GM23248 (cell line): ENCODE measurements at regions not wholly inside any gene's neighbourhood (a gene's known extent, or its start where the extent isn't known, plus 50 kb on each side); places are given as distances from the start of the nearest gene placed in this dataset.

Experiments
- DNase-seq: peaks from one replicate; pipeline ENCODE4 v3.0.0-alpha.2; 2015
- H2AFZ ChIP-seq: fragments of 200-600 bp; sonication (generic); 2 replicates; pipeline ENCODE4 v1.6.1; 2016; ENCODE audit warnings: antibody characterized with exemption
- H3F3A ChIP-seq: fragments of 200-600 bp; sonication (generic); 2 replicates; pipeline ENCODE4 v1.6.1; 2016; ENCODE audit warnings: mild to moderate bottlenecking, antibody characterized with exemption, mixed run types; ENCODE audit not compliant: insufficient read depth
- H3K27ac ChIP-seq: fragments of 200-600 bp; sonication (generic); 2 replicates; pipeline ENCODE4 v1.5.1; 2016; ENCODE audit warnings: mild to moderate bottlenecking
- H3K27me3 ChIP-seq: fragments of 200-600 bp; sonication (generic); replicated peaks from 2 replicates; pipeline ENCODE4 v1.6.1; 2016; ENCODE audit warnings: mild to moderate bottlenecking; ENCODE audit not compliant: insufficient read depth
- H3K36me3 ChIP-seq: fragments of 200-600 bp; sonication (generic); 2 replicates; pipeline ENCODE4 v1.6.1; 2016; ENCODE audit warnings: low read depth, mild to moderate bottlenecking
- H3K4me1 ChIP-seq: fragments of 200-600 bp; sonication (generic); 2 replicates; pipeline ENCODE4 v1.6.1; 2016; ENCODE audit warnings: mild to moderate bottlenecking; ENCODE audit not compliant: insufficient read depth
- H3K4me2 ChIP-seq: fragments of 200-600 bp; sonication (generic); one replicate; pipeline ENCODE4 v1.6.1; 2016; ENCODE audit warnings: mild to moderate bottlenecking; ENCODE audit not compliant: unreplicated experiment
- H3K4me3 ChIP-seq: fragments of 200-600 bp; sonication (generic); 2 replicates; pipeline ENCODE4 v1.5.1; 2016; ENCODE audit warnings: mild to moderate bottlenecking
- H3K79me2 ChIP-seq: fragments of 200-600 bp; sonication (generic); 2 replicates; pipeline ENCODE4 v1.6.1; 2016; ENCODE audit warnings: mild to moderate bottlenecking; ENCODE audit not compliant: insufficient read depth
- H3K9ac ChIP-seq: fragments of 200-600 bp; sonication (generic); 2 replicates; pipeline ENCODE4 v1.6.1; 2016; ENCODE audit warnings: mild to moderate bottlenecking
- H3K9me2 ChIP-seq: fragments of 200-600 bp; sonication (generic); 2 replicates; pipeline ENCODE4 v1.6.1; 2016; ENCODE audit warnings: mixed run types, mild to moderate bottlenecking, moderate library complexity; ENCODE audit not compliant: insufficient read depth
- H3K9me3 ChIP-seq: fragments of 200-600 bp; sonication (generic); one replicate; pipeline ENCODE4 v1.6.1; 2017; ENCODE audit warnings: low read depth
- H4K20me1 ChIP-seq: fragments of 200-600 bp; sonication (generic); 2 replicates; pipeline ENCODE4 v1.6.0; 2016; ENCODE audit not compliant: insufficient read depth
- EZH2 ChIP-seq: fragments of 200-600 bp; sonication (generic); IDR thresholded peaks from 2 replicates; pipeline ENCODE4 v1.6.1; 2018; ENCODE audit warnings: antibody characterized with exemption, mild to moderate bottlenecking; ENCODE audit not compliant: insufficient read depth, poor library complexity, severe bottlenecking
- EZH2phosphoT487 ChIP-seq: fragments of 200-600 bp; sonication (generic); IDR thresholded peaks from 2 replicates; pipeline ENCODE4 v1.6.1; 2018; ENCODE audit warnings: antibody characterized with exemption, moderate library complexity, mild to moderate bottlenecking, low read depth; ENCODE audit not compliant: insufficient read depth
- WGBS, 2 experiments: methylation state at CpG; one replicate each; pipeline ENCODE4 v1.1.6; 2015 to 2017; ENCODE audit warnings: low lambda C conversion rate in 2 of 2, low coverage in 1 of 2; ENCODE audit errors: missing lambda C conversion rate in 2 of 2; 5-methylcytosine and 5-hydroxymethylcytosine counted together
- in situ Hi-C: fragments of 300-500 bp; cut with MboI; formaldehyde crosslinking; loops from 2 replicates; pipeline ENCODE4 v1.15.0; 2020

DNA sequence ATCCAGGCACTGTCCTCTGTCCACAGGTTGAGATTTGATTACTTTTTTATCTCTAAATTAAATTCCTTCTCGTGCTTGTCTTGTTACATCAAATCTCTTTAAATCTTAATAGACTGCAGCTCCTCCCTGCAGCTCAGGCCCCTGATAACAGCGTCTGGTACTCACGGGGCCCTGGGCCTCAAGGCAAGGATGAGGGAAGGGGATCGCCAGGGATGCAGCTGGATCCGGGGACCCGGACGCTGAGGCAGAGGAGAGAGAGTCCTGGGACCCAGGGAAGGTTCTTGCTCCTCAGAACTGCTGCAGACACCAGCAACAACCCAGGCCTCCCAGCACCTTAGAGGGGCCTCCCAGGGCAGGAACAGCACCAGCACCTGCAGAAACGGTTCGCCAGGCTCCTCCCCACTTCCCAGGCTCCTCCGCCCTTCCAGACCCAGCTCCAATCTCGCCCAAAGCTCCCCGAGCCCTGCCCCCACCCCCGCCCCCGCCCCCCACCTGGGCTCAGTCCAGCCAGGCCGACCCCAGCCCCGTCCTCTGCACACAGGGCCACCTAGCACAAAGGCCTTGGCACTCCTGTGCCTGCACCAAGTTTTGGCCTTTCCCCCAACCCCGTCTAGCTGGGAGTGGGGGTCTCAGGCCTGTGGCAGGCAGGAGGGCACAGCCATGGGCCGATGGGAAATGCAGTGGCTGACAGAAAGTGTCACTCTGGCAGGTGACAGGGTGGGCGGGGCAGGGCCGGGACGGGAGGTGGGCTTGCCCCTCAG lies 60.3 kb upstream of the GALNT9 start:
- in situ Hi-C loops = no loop called here
- H3K27me3 ChIP-seq = peaks cover 35% of the 10 kb centered on the region
- H3K4me2 ChIP-seq = no peak overlapping the region
- no peak for DNase-seq
- H2AFZ ChIP-seq = no peak overlapping the region
- H3K27ac ChIP-seq = no peak overlapping the region
- peaks cover 10% of the 10 kb centered on the region for H3F3A ChIP-seq
- no peaks in the 10 kb centered on the region for H4K20me1 ChIP-seq
- H3K36me3 ChIP-seq = no peaks in the 10 kb centered on the region
- 18% methylated on average over 18 to 21 of the region's 21 CpGs for WGBS, 2 experiments
- no peaks in the 10 kb centered on the region for H3K9me2 ChIP-seq
- H3K79me2 ChIP-seq = no peaks in the 10 kb centered on the region
- H3K9ac ChIP-seq = no peak overlapping the region
- no peak overlapping the region for H3K4me3 ChIP-seq
- no peaks in the 10 kb centered on the region for H3K9me3 ChIP-seq
- TF ChIP-seq EZH2phosphoT487 = no peak
- no peak for TF ChIP-seq EZH2
- H3K4me1 ChIP-seq = no peaks in the 10 kb centered on the region

DNA sequence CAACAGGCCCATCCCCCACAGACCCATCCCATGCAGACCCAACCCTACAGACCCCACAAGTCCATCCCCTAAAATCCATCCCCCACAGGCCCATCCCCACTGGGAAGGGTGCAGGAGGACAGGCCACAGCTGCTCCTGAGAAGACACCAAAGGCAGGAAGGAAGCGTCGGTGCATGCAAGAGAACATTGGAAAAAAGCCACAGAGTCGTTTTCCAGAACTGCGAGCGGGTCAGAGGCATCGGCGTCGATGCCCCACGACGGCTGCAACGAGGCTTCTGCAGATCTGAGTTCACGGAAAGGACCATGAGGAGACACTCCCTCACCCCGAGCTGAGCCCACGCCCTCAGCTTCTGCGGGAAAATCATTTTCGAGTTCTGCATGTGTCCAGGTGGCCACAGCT lies 59.6 kb upstream of the GALNT9 start:
- H3K9me3 ChIP-seq = no peaks in the 10 kb centered on the region
- no peak for TF ChIP-seq EZH2
- TF ChIP-seq EZH2phosphoT487 = no peak
- H3K4me2 ChIP-seq = no peak overlapping the region
- H3K9ac ChIP-seq = no peak overlapping the region
- no peaks in the 10 kb centered on the region for H4K20me1 ChIP-seq
- in situ Hi-C loops = no loop called here
- no peaks in the 10 kb centered on the region for H3K79me2 ChIP-seq
- no peak for DNase-seq
- H3K27me3 ChIP-seq = peaks cover 36% of the 10 kb centered on the region
- H3K4me1 ChIP-seq = no peaks in the 10 kb centered on the region
- H3K9me2 ChIP-seq = no peaks in the 10 kb centered on the region
- H3K27ac ChIP-seq = no peak overlapping the region
- H3F3A ChIP-seq = peaks cover 4% of the 10 kb centered on the region; the same call in 1 of the 2 replicates
- 16 to 18% methylated on average over 16 of the region's 16 CpGs for WGBS, 2 experiments
- H2AFZ ChIP-seq = no peak overlapping the region
- H3K36me3 ChIP-seq = no peaks in the 10 kb centered on the region
- H3K4me3 ChIP-seq = no peak overlapping the region

DNA sequence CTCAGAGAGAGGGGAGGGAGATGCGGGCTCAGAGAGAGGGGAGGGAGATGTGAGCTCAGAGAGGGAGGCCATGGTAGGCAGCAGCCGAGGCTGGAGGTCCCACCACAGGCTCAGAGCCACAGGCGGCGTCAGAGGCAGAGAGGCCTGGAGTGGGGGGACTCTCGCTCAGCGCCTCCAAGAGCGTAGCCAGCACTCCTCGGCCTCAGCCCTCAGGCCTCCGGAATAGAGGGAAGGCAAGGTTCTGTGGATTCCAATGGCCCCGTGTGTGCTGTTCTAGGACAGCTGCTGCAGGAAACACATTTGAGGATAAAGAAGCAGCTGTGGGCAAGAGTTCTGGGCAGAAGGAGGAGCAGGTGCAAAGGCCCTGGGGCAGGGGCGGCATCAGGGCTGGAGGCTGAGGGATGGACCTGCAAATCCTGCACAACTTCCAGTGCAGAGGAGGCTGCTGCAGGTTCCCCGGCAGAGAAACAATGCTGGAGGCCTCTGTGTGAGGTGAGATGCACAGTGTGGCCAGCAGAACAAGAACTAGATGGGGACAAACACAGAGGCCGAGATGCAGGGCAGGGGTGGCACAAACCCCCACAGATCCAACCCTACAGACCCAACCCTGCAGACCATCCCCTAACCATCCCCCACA lies 59.1 kb upstream of the GALNT9 start:
- H3K27me3 ChIP-seq = peaks cover 41% of the 10 kb centered on the region
- H3K9ac ChIP-seq = no peak overlapping the region
- H3K4me1 ChIP-seq = no peaks in the 10 kb centered on the region
- H4K20me1 ChIP-seq = no peaks in the 10 kb centered on the region
- H3K36me3 ChIP-seq = no peaks in the 10 kb centered on the region
- no peak overlapping the region for H3K4me3 ChIP-seq
- no peaks in the 10 kb centered on the region for H3F3A ChIP-seq
- H3K79me2 ChIP-seq = no peaks in the 10 kb centered on the region
- in situ Hi-C loops = no loop called here
- DNase-seq = no peak
- H2AFZ ChIP-seq = no peak overlapping the region
- TF ChIP-seq EZH2 (no peak), EZH2phosphoT487 (no peak)
- no peak overlapping the region for H3K4me2 ChIP-seq
- no peaks in the 10 kb centered on the region for H3K9me2 ChIP-seq
- H3K27ac ChIP-seq = no peak overlapping the region
- no peaks in the 10 kb centered on the region for H3K9me3 ChIP-seq
- 63% methylated on average over 9 to 13 of the region's 13 CpGs for WGBS, 2 experiments

DNA sequence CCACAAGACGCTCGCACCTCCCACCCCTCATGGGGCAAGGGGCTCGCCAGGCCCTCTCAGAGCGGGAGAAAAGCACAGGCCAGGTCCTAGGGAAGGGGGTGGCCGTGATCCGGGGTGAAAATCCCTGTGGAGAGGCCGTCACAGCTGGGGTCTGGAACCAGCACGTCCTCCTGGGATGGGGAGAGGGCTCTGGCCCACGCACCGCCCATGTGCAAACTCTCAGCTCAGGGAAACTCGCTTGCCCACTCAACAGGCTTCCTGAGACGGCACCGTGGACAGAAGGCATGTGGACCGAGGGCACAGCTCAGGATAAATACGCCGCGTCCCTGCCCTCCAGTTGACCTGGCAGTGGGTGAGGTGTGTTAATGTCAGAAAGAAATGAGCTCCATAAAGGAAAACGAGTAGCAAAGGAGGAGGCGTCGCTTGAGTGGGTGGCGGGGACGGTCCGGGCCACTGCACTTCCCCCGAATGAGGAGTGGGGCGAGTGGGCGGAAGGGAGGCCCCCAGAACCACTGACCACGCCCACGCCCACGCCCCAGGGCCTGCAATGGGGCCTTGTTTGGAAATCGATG lies 57.6 kb upstream of the GALNT9 start:
- Histone ChIP-seq H3K9ac (no peak overlapping the region), H3K79me2 (no peaks in the 10 kb centered on the region), H3K36me3 (no peaks in the 10 kb centered on the region), H3K27ac (no peak overlapping the region), H3F3A (no peaks in the 10 kb centered on the region), H3K27me3 (peaks cover 49% of the 10 kb centered on the region), H3K9me3 (no peaks in the 10 kb centered on the region), H4K20me1 (no peaks in the 10 kb centered on the region), H3K9me2 (no peaks in the 10 kb centered on the region), H2AFZ (no peak overlapping the region), H3K4me3 (no peak overlapping the region), H3K4me2 (no peak overlapping the region), H3K4me1 (no peaks in the 10 kb centered on the region)
- TF ChIP-seq EZH2 (no peak), EZH2phosphoT487 (no peak)
- in situ Hi-C loops = no loop called here
- DNase-seq = no peak
- WGBS, 2 experiments = 34 to 40% methylated on average over 30 of the region's 30 CpGs
